Muscle layer of colon (tissue), 2 donors: ENCODE measurements at regions not wholly inside any gene's neighbourhood (a gene's known extent, or its start where the extent isn't known, plus 50 kb on each side); places are given as distances from the start of the nearest gene placed in this dataset.

Source experiments
- H3K27ac ChIP-seq: one replicate; pipeline ENCODE4 v1.7.0; 2013; ENCODE audit warnings: low read depth, mild to moderate bottlenecking, low read length, moderate library complexity
- H3K27me3 ChIP-seq, 2 donors: one replicate each; pipeline ENCODE4 v1.7.0; 2013; ENCODE audit warnings: low read length in 2 of 2, mild to moderate bottlenecking in 2 of 2; ENCODE audit not compliant: insufficient read depth in 2 of 2, control insufficient read depth in 1 of 2
- H3K36me3 ChIP-seq: one replicate; pipeline ENCODE4 v1.7.0; 2013; ENCODE audit warnings: mild to moderate bottlenecking, low read length; ENCODE audit not compliant: insufficient read depth
- H3K4me1 ChIP-seq: one replicate; pipeline ENCODE4 v1.7.0; 2013; ENCODE audit warnings: mild to moderate bottlenecking, low read length; ENCODE audit not compliant: insufficient read depth
- H3K4me3 ChIP-seq, 2 donors: one replicate each; pipeline ENCODE4 v1.7.0; 2013; ENCODE audit warnings: low read length in 2 of 2, low read depth in 1 of 2, mild to moderate bottlenecking in 1 of 2, moderate library complexity in 1 of 2
- H3K9ac ChIP-seq: one replicate; pipeline ENCODE4 v1.7.0; 2013; ENCODE audit warnings: low read length
- H3K9me3 ChIP-seq: one replicate; pipeline ENCODE4 v1.7.0; 2013; ENCODE audit warnings: mild to moderate bottlenecking, low read length
- donor health status: abdominal sarcoma.
- donor health status: Adenocarcinoma of cecum.

DNA sequence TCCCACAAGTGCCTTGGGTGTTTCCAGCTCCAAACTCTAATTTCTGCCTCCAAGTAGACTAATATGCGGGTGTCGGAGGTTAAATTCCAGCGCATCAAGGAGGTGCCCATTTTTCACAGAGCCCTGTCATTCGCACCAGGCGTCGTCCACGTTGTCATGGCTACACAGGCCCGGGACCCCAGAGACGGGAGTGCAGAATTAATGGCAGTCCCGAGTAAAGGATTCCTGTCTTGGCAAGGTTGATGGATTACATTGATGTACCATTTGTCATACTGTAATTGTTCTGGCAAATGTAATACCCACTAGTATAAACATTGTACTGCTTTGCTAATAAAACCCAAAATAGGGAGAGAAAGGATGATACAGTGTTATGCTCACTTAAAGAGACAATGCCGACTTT, 222.9 kb upstream of the MYL2 start:
- Histone ChIP-seq H3K9me3 (no peaks in the 10 kb centered on the region), H3K27ac (peak overlapping the region; percentile 20), H3K27me3 (no peaks in the 10 kb centered on the region), H3K9ac (no peak overlapping the region), H3K4me3 (no peak overlapping the region), H3K4me1 (peaks cover 17% of the 10 kb centered on the region), H3K36me3 (no peaks in the 10 kb centered on the region)

DNA sequence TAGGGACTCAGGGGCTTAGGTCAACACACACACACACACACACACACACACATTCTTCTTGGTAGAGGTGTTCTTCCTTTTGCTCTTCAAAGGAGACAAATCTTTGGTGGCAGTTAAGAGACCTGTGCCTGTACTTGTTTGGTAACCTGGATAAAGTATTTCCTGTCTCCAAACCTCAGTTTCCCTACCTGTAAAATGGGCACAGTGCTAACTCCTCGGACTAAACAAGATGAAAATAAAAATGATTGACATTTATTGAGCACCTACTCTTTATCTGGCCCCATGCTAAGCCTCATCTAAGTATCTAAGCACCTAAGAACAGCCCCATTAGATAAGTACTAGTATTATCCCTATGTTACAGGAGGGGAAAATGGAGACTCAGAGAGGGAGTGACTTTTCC, 220.8 kb upstream of the MYL2 start:
- Histone ChIP-seq H3K36me3 (no peaks in the 10 kb centered on the region), H3K9ac (no peak overlapping the region), H3K9me3 (no peaks in the 10 kb centered on the region), H3K27me3 (no peaks in the 10 kb centered on the region), H3K4me1 (peaks cover 17% of the 10 kb centered on the region), H3K27ac (no peak overlapping the region), H3K4me3 (no peak overlapping the region)

DNA sequence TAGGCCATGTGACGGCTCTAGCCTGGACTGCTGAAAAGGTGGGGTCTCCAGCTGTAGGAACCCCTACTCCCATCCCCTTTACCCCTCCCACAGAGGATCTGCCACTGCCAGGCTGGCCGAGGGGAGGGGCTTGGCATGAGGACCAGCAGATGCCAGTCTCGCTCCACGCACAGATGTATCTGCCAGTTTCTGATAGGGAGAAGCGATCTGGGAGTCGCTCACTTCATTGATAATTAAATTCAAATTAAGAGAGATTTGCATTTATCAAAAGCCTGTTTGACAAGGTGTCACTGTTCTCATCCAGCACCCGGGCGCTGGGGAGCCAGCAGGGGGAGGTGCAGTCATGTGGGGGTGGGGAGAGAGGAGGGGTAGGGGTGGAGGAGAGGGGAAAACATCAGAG, 217.6 kb upstream of the MYL2 start:
- Histone ChIP-seq H3K36me3 (no peaks in the 10 kb centered on the region), H3K27me3 (no peaks in the 10 kb centered on the region), H3K27ac (no peak overlapping the region), H3K9me3 (no peaks in the 10 kb centered on the region), H3K4me1 (peaks cover 2% of the 10 kb centered on the region), H3K9ac (no peak overlapping the region), H3K4me3 (no peak overlapping the region)

DNA sequence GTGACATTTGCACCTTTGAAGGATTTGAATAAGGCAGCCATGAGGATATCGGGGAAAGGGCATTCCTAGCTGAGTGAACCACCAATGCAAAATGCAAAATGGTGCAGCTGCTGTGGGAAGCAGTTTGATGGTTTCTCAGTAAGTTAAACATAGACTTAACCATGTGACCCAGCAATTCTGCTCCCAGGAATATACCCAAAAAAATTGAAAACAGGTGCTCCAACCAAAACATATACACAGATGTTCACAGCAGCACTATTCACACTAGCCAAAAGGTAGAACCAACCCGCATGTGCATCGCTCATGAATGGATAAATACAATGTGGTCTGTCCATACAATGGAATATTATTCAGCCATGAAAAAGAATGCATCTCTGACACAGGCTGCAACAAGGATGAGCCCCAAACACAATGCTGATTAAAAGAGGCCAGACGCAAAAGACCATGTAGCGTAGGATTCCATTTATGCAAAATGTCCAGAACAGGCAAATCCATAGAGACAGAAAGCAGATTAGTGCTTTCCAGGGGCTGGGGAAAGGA, 215.0 kb upstream of the MYL2 start:
- Histone ChIP-seq H3K27me3 (no peaks in the 10 kb centered on the region), H3K4me3 (no peak overlapping the region), H3K9me3 (no peaks in the 10 kb centered on the region), H3K4me1 (no peaks in the 10 kb centered on the region), H3K36me3 (no peaks in the 10 kb centered on the region), H3K27ac (no peak overlapping the region), H3K9ac (no peak overlapping the region)

- H3K9ac ChIP-seq: no peak overlapping the region
- no peaks in the 10 kb centered on the region for H3K36me3 ChIP-seq
- H3K27me3 ChIP-seq: no peaks in the 10 kb centered on the region
- H3K9me3 ChIP-seq: no peaks in the 10 kb centered on the region
- no peak overlapping the region for H3K4me3 ChIP-seq
- H3K27ac ChIP-seq: no peak overlapping the region
- no peaks in the 10 kb centered on the region for H3K4me1 ChIP-seq
Measured at GRCh38 chr12:111130336-111130735, 210.0 kb upstream of the MYL2 start.

DNA sequence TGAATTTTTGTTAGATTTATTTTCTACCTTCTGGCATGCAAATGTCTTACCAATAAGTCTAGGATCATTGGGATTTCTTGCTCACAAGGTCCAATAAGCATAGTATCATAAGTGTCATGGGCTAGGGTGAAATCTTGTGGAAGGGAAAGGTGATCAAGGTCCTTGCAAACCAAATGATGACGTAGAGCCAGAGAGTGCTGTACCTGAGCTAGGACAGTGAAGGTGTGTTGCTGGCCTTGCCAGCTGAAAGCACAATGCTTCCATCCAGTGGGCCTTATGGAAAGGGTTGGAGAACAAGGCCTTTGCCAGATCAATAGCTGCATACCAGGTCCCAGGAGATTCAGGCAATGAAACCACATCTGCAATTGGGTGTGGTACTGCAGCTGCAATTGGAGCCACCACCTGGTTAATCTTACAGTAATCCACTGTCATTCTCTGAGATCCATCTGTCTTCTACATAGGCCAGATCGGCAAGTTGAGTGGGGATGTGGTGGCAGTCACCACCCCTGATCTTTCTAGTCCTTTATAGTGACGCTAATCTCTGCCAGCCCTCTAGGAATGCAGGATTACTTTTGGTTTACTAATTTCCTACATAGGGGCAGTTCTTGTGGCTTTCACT, 208.9 kb upstream of the MYL2 start:
- no peaks in the 10 kb centered on the region for H3K36me3 ChIP-seq
- no peak overlapping the region for H3K27ac ChIP-seq
- no peaks in the 10 kb centered on the region for H3K4me1 ChIP-seq
- H3K9me3 ChIP-seq: no peaks in the 10 kb centered on the region
- no peaks in the 10 kb centered on the region for H3K27me3 ChIP-seq
- H3K9ac ChIP-seq: no peak overlapping the region
- H3K4me3 ChIP-seq: no peak overlapping the region

DNA sequence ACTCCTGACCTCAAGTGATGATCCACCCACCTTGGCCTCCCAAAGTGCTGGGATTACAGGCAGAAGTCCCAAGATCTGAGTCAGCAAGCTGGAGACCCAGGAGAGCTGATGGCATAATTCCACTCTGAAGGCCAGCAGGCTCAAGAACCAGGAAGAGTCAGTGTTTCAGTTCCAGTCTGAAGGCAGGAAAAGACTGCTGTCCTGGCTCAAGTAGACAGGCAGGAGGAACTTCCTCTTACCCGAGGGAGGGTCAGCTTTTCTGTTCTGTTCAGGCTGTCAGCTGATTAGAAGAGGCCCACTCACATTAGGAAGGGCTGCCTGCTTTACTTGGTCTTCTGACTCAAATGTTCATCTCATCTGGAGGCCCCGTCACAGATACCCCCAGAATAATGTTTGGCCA, 206.0 kb upstream of the MYL2 start:
- no peak overlapping the region for H3K9ac ChIP-seq
- H3K27ac ChIP-seq: no peak overlapping the region
- H3K36me3 ChIP-seq: no peaks in the 10 kb centered on the region
- peaks cover 15% of the 10 kb centered on the region for H3K4me1 ChIP-seq
- H3K4me3 ChIP-seq: no peak overlapping the region
- H3K27me3 ChIP-seq: no peaks in the 10 kb centered on the region
- no peaks in the 10 kb centered on the region for H3K9me3 ChIP-seq

DNA sequence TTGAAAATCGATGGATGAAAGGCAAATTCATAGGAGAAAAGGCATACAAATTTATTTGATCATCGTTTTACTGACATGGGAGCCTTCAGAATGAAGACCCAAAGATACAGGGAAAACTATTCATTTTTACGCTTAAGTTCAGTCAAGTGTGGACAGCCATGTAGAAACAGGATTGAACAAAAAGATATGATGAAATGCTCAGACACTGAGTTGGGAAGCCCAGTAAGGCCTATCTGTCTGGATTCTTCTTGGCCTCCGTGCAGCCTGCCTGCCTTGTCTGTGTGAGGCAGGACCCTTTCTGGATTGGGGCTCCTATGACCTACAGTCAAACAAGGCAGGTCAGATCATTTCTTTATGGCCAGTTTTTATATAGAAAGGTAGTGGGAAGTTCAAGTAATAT, 203.8 kb upstream of the MYL2 start:
- Histone ChIP-seq H3K9me3 (no peaks in the 10 kb centered on the region), H3K36me3 (no peaks in the 10 kb centered on the region), H3K27me3 (no peaks in the 10 kb centered on the region), H3K4me3 (no peak overlapping the region), H3K4me1 (peaks cover 15% of the 10 kb centered on the region), H3K27ac (no peak overlapping the region), H3K9ac (no peak overlapping the region)

DNA sequence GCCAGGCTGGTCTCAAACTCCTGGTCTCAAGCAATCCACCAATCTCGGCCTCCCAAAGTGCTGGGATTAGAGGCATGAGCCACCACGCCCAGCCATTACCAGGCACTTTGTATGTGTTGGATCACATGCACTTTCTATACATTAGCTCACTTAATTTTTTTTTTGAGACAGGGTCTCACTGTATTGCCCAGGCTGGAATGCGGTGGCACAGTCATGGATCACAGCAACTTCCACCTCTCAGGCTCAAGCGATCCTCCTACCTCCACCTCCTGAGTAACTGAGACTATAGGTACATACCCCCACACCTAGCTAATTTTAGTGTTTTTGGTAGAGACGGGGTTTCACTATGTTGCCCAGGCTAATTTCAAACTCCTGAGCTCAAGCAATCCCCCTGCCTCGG, 203.0 kb upstream of the MYL2 start:
- no peak overlapping the region for H3K9ac ChIP-seq
- no peak overlapping the region for H3K27ac ChIP-seq
- H3K4me1 ChIP-seq: peaks cover 15% of the 10 kb centered on the region
- H3K36me3 ChIP-seq: no peaks in the 10 kb centered on the region
- H3K4me3 ChIP-seq: no peak overlapping the region
- H3K27me3 ChIP-seq: no peaks in the 10 kb centered on the region
- H3K9me3 ChIP-seq: no peaks in the 10 kb centered on the region

DNA sequence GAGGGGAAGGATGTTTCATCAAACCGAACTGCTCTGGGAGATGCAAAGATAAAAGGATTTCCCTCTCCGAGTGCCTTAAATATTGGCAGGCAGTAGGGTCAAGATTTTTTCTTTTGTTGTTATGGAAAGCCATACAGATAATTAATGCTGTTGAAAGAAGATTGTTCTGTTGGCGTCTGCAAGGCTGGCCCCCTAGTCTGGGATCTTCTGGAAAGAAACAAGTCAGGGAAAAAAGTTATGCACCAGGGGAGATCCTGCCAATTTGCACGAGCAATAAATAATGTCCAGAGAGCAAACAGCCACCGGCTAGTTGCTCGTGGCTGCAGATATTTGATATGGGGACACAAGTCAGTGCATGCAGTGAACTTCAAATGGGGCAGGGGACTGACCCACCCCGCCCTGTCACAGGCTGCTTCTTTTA, 202.1 kb upstream of the MYL2 start:
- H3K36me3 ChIP-seq: no peaks in the 10 kb centered on the region
- peaks cover 15% of the 10 kb centered on the region for H3K4me1 ChIP-seq
- no peaks in the 10 kb centered on the region for H3K9me3 ChIP-seq
- no peak overlapping the region for H3K4me3 ChIP-seq
- no peak overlapping the region for H3K27ac ChIP-seq
- no peak overlapping the region for H3K9ac ChIP-seq
- H3K27me3 ChIP-seq: no peaks in the 10 kb centered on the region

GRCh38 chr12:111121840-111122239, 201.5 kb upstream of the MYL2 start:
- no peak overlapping the region for H3K9ac ChIP-seq
- H3K4me3 ChIP-seq: no peak overlapping the region
- no peaks in the 10 kb centered on the region for H3K9me3 ChIP-seq
- H3K4me1 ChIP-seq: peaks cover 15% of the 10 kb centered on the region
- no peak overlapping the region for H3K27ac ChIP-seq
- no peaks in the 10 kb centered on the region for H3K36me3 ChIP-seq
- H3K27me3 ChIP-seq: no peaks in the 10 kb centered on the region

- Histone ChIP-seq H3K4me3 (no peak overlapping the region), H3K27ac (no peak overlapping the region), H3K9ac (no peak overlapping the region), H3K9me3 (no peaks in the 10 kb centered on the region), H3K36me3 (no peaks in the 10 kb centered on the region), H3K27me3 (no peaks in the 10 kb centered on the region), H3K4me1 (peaks cover 15% of the 10 kb centered on the region)
Measured at GRCh38 chr12:111120578-111120977, 200.2 kb upstream of the MYL2 start.
